T-helper 2 cell treated with Interferon-gamma antibody and Interleukin-4, amounts not matched to agents 100 ng/mL and 5 ng/mL, for 36 hours (primary cell): ENCODE measurements at regions not wholly inside any gene's neighbourhood (a gene's known extent, or its start where the extent isn't known, plus 50 kb on each side); places are given as distances from the start of the nearest gene placed in this dataset.

Experiments
- intact Hi-C: fragments of 100-400 bp; cut with micrococcal nuclease; formaldehyde crosslinking; loops from one replicate; pipeline ENCODE4 v1.15.1; 2023

DNA sequence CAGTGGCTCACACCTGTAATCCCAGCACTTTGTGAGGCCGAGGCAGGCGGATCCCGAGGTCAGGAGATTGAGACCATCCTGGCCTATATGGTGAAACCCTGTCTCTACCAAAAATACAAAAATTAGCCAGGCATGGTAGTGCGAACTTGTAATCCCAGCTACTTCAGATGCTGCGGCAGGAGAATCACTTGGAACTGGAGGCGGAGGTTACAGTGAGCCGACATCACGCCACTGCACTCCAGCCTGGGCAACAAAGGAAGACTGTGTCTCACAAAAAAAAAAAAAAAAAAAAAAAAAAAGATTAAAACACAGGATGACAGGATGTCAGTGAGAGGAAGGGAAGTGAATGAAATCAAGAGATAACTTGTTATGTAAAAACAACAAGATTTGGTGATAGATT, 1158.5 kb downstream of the PCDH9 start:
- intact Hi-C loops = no loop called here

DNA sequence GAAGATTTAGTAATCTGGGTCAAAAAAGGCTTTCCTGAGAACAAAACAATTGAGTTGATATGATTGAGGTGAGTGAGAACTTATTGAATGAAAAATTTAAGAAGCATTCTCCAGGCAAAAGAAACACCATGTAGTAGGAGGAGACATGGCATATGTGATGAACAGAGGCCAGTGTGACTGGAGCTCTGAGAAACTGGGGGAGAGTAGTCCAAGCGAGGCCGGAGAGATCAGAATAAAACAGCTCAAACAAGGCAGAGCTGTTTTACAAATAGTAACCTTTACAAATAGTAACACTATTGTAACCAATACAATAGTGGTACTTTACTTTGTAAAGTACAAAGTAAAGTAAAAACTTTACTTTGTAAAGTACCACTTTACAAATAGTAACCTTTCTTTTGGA, 1159.1 kb downstream of the PCDH9 start:
- intact Hi-C loops = no loop called here

DNA sequence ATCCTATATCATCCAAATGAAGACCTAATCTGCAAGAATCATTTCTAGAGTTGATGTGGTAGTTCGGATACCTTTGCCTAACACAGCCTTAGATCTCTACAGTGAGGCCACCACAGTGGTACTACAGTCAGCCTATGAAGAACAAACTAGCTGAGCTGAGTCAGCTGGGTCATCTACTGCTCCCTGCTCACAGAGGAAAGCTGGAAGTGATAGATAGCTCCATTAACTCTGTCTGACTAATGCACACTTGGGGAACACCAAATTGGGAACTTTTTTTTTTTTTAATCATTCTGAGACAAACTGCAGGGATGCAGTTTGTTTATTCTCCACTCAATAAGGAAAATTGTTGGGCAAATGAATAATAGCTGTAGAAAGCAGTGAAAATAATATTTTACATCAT, 1160.6 kb downstream of the PCDH9 start:
- intact Hi-C loops = no loop called here

DNA sequence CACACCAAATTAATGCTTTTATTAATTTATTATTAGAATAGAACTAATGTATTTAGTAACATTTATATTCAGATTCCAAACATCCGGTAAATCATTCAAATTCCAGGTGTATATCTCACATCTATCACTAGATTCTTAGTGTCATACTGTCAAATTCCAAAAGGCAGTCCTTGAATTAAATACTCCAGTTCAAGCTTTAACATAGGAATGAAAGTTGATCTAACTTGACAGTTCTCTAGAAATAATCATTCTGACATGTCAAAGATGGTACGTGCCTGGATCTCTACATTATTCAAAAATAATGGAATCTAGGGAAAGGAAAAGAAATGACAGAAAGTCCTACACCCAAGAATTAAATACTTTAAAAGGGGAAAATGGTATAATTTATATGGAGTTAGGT, 1161.5 kb downstream of the PCDH9 start:
- intact Hi-C loops = no loop called here

DNA sequence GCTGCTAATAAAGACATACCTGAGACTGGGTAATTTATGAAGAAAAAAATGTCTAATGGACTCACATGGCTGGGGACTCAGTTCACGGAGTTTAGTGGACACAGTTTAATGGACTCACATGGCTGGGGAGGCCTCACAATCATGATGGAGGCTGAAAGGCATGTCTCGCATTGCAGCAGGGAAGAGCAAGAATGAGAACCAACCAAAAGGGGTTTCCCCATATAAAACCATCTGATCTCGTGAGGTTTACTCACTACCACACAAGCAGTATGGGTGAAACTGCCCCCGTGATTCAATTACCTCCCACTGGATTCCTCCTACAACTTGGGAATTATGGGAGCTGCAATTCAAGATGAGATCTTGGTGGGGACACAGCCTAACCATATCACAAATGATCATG, 1181.2 kb downstream of the PCDH9 start:
- intact Hi-C loops = no loop called here

DNA sequence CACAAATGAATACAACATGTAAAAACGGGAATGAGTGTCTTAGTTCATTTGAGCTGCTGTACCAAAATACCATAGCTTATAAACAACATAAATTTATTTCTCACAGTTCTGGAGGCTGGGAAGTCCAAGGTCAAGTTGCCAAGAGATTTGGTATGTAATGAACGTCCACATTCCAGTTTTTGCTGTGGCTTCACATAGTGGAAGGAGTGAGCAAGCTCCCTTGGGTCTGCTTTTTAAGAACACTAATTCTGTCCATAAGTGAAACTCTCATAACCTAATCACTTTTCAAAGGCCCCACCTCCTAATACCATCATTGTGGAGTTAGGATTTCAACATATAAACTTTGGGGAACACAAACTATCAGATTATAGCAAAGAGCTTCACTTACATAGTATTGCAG, 1189.6 kb downstream of the PCDH9 start:
- intact Hi-C loops = no loop called here

DNA sequence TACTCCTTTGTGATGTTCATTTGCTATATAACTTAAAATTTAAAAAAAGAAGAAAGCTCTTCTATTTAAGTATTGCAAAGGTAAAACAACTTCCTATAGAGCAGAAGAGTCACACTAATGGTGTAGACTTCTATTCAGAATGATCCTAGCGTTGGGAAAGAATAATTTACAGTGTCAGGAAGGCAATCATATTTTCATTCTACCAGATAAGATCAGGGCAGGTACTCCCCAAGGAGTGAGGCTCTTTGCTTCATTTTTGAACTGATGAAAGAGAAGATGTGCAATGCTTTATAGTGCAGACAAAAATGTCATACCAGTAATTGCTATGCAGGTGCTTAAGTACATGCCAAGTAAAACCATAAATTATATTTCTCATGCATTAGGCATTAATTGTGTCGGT, 1193.0 kb downstream of the PCDH9 start:
- intact Hi-C loops = no loop called here

DNA sequence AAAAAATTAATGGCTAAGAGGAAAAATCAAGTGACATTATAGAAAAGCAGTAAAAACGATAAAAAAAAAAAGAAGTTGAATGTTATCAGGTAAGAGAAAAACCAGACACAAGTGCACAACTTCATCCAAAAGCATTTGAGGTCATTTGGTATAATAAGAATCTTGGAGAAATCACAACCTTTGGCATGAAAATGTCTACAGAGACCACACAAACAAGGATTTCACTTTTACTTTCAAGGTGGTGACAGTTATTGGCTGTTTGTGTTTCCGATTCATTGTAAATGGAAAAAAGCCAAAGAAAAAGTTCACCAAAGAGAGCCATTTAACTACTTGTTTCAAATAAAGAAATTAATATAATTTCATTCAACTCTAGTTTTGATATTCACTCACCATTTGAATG, 1193.5 kb downstream of the PCDH9 start:
- intact Hi-C loops = no loop called here

DNA sequence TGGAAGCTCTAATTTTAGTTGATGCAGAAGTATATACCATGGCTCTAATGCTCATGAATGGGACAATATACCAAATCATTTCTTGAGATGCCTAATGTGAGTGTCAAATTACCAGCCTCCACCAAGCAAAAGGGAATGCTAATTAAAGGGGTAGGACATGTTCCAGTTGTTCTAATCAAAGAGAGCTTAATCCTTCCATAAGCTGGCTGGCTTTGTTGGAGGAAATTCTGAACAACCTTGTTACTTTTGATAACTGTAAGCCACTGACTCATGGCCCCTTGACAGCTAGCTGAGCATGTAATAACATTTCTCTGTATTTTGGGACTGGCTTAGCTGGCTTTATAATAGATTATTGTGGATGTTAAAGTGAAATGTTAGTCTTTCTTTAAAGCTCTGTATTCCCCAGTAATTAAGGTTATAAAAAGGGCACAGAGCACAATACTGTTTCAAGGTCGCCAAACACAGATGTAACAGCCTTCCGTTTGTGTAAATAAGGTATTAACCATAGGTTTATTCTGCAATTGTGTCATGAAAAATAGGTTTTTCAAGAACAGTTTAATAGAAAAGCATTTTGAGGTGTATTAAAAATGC, 1194.0 kb downstream of the PCDH9 start:
- intact Hi-C loops = no loop called here

DNA sequence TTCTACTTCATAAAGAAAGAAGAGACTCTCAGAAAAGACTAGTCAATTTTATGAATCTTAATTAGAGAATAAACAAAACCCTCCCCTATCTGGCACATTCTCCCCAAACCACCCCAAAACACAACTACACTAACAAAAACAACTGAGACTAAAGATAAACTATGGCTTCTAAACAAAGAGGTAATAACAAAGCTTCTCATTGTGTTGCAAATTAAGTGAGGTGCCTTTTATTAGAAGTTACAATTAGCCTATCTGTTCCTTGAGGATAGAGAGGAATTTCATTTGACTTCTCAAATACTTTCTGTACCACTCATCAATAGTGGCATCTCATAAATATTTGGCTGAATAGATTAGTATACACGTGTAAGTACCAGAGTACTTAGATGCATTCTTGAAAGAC, 1196.2 kb downstream of the PCDH9 start:
- intact Hi-C loops = loop anchor here (5.0 kb wide), 1 partner anchor 373 kb away; no protein-coding TSS in a partner anchor

DNA sequence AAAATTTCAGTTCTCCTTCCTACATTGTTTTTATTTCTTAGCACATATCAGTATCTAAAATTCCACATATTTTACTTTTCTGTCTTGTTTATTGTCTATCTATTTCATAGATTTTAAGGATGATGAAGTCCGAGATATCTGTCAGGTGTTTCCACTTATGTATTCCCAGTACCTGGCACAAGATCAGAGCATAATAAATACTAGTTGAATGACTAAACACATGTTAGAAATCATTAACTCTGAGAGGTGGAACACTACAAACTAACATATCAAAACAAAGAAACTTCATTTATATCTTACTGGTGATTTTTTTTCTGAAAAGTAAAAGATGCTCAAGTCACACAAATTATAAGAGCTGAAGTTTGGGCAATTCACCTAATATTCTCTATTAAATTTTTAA, 1208.3 kb downstream of the PCDH9 start:
- intact Hi-C loops = no loop called here

DNA sequence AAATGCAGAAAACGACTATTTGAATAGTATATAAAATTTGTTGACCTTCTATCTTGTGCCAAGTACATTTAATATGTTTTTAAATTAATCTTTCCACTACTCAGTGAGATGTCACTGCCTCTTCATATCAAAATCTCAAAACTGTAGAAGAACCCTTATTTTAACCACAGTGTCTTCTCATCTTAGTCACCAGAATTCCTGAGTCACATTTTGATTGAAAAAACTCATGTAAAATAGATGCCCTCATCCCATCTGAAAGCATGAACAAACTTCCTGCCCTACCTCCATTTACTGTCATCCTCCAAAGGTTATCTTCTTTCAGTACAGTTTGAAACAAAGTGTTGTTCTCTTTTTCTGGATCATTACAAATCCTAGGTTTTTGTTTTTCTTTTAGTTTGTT, 1215.4 kb downstream of the PCDH9 start:
- intact Hi-C loops = no loop called here

DNA sequence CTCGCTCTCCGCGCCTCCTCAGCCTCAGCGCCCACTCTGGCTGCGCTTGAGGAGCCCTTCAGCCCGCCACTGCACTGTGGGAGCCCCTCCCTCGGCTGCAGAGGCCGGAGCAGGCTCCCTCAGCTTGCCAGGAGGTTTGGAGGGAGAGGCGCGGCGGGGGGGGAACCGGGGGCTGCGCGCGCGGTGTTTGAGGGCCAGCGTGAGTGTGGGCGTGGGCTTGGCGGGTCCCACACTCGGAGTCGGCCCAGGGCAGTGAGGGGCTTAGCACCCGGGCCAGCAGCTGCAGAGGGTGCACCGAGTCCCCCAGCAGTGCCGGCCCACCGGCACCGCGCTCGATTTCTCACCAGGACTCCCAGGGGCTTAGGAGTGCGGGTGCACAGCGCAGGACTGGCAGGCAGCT, 1220.9 kb downstream of the PCDH9 start:
- intact Hi-C loops = no loop called here

DNA sequence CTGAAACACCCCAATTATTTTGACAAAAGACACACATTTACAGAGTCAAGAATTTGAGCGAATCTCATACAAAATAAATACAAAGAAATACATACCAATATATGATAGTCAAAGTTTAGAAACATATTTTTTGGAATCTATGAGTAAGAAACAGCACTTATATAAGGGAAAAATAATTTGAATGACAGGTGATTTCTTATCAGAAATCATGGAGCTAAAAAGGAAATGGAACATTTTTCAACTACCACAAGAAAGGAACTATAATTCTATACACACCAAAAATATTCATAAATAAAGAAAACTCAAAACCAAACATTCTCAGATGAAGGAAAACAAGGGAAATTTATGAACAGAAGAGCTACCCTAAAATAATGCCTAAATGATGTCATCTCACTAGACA, 1226.6 kb downstream of the PCDH9 start:
- intact Hi-C loops = no loop called here

DNA sequence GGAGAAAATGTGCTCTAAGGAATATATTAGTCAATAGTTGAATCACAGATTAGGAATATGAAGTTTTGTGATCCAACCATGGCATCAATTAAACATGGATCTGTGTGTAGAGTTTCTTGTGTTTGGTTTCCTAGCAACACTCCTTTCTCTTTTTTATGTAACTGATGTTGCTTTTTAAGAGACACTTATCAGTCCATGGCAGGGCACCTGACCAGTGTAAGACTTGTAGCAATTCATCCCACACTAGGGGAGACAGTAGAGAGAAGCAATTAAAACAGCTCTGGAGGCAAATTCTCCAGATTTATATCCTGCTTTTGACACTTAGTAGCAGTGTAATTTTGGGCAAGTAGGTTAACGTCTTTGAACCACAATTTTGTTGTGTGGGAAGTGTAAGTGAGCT, 1229.0 kb downstream of the PCDH9 start:
- intact Hi-C loops = no loop called here

DNA sequence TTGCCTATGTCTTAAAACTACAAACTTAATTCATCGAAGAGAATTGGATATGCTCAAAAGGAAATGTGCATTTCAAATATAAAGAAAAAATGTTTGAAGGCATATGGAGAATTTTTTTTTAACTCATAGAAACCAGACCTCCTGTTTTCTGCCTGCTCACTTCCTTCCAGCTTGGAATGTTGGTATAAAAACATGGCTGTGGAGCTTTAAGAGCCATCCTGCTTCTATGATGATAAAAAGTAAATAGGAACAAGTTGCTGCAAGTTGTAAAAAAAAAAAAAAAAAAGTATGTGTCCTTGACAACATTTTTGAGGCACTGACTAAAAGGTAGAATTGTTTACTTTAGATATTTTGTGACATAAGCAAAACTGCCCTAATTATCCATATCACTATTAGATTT, 1230.7 kb downstream of the PCDH9 start:
- intact Hi-C loops = no loop called here

DNA sequence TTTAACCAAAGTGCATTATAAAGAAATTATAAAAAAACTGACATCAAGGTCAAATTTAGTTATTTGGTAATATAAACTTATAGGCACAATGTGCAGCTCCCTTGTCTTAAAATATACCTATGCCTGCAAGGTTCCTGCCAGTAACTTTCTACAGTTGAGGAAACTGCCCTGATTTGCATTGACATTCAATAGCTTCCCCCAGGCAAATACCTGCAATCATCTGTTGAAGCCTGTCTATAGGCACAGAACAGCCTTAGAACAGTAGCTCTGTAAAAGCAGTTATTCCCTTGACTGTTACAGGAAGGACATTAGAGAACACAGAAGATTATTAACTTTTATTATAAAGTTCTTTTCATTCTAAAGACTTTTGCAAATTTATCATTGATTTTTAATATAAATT, 1239.5 kb downstream of the PCDH9 start:
- intact Hi-C loops = no loop called here

DNA sequence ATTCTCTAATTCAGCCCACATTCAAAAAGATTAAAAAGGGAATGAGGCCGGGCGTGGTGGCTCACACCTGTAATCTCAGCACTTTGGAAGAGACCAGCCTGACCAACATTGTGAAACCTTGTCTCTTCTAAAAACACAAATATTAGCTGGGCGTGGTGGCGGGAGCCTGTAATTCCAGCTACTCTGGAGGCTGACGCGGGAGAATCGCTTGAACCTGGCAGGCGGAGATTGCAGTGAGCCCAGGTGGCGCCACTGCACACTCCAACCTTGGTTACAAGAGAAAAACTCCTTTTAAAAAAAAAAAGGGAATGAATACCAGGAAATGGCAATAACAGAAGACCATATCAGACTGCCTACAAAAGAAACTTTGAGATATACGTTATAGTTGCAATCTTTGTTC, 1244.5 kb downstream of the PCDH9 start:
- intact Hi-C loops = no loop called here

DNA sequence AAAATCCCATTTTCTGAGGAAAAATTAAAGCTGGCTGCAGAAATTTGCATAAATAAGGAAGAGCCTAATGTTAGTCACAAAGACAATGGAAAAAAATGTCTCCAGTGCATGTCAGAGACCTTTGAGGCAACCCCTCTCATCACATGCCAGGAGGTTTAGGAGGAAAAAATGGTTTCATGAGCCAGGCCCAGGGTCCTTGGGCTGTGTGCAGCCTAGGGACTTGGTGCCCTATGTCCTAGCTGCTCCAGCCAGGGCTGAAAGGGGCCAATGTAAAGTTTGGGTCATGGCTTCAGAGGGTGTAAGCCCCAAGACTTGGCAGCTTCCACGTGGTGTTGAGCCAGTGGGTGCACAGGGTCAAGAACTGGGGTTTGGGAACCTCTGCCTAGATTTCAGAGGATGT, 1252.6 kb downstream of the PCDH9 start:
- intact Hi-C loops = no loop called here

DNA sequence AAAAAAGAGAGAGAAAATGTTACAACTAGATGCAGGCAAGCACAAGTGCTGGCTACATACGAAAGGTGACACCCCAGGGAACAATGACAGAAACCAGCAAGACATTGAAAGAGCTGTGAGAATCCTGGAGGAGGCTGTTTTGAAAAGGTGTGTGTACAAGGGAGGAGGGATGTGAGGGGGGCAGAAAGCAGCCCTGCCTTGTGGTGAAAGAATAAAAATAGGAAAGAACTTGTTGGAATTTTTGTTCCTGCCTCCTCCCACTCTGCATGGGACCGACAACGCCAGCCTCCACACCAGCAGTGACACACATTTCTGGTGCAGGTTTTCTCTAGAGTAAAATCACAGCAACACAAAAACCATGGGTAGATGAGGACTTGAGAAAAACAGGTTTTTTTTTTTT, 1258.6 kb downstream of the PCDH9 start:
- intact Hi-C loops = no loop called here

DNA sequence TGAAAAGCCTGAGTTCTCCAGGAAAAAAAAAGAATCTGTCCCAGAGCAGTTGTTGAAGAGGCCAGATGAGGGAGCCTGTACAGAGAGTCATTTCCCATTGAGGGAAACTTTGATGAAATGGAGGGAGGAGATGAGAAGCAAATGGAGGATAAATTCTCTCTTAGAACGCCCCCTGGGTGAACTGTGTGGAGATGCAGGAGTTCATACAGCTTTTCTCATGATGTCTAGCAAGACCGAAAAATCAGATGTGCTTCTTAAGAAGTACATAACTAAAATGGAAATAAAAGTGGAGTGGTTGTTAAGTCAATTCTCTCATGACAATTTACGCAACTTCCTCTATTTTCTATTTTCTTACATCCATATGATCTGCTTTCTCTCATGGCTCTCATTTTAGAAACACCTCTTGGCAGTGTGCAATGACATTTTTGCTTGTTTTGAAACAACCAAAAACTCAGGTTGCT, 1263.1 kb downstream of the PCDH9 start:
- intact Hi-C loops = no loop called here

DNA sequence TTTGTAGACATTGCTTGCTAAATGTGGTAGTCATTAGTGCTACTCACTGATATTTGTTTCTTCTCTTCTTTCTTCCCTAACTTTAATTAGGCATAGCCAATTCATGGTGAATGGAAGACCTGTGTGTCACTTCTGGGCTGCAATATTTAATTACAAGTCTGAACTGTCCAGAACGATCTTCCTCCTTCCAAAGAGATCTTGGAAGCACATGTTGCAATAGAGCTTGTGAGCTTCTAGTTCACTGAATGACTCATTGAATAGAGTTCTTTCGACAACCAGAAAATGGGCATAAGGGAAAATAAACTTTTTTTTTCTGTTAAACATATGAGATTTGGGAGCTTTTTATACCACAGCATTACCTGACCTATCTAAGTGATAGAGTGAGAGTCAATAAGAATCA, 1264.6 kb downstream of the PCDH9 start:
- intact Hi-C loops = no loop called here

DNA sequence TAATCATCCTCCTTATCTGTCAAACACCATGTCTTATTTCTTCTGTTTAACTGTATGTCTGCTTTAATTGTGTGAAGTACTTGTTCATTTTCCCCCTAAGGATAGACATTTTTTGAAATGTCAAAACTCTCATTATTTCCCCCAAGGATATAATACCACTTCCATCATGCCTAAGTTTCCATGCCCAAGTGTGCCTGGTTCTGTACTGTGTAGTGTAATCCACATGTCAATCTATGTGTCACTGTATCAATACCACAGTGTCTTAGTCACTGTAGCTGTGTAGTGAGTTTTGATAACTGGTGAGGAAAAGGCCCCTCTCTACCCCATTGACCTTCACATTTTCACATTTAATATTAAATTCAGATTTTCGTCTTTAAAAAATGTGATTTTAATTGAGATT, 1265.5 kb downstream of the PCDH9 start:
- intact Hi-C loops = no loop called here

DNA sequence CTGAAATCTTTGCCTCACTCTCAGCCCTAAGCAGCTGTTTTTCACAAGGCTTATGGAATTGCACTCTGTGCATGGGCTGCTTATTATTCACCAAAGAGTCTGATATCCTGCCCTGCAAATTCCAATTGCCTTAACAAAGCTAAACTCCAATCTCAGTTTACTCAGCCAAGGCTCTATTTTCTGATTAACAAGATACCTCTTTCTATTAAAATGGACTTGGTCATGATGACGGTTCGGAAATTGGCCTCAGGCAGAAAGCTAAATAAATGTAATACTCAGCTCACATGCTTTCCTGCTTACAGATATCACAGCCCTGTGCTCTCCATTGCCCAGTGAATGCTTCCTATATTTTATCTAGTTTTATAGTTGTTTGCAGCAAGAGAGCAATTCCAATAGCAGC, 1270.8 kb downstream of the PCDH9 start:
- intact Hi-C loops = no loop called here
